ENCODE measurements at regions not wholly inside any gene's neighbourhood (a gene's known extent, or its start where the extent isn't known, plus 50 kb on each side); places are given as distances from the start of the nearest gene placed in this dataset.

DNA sequence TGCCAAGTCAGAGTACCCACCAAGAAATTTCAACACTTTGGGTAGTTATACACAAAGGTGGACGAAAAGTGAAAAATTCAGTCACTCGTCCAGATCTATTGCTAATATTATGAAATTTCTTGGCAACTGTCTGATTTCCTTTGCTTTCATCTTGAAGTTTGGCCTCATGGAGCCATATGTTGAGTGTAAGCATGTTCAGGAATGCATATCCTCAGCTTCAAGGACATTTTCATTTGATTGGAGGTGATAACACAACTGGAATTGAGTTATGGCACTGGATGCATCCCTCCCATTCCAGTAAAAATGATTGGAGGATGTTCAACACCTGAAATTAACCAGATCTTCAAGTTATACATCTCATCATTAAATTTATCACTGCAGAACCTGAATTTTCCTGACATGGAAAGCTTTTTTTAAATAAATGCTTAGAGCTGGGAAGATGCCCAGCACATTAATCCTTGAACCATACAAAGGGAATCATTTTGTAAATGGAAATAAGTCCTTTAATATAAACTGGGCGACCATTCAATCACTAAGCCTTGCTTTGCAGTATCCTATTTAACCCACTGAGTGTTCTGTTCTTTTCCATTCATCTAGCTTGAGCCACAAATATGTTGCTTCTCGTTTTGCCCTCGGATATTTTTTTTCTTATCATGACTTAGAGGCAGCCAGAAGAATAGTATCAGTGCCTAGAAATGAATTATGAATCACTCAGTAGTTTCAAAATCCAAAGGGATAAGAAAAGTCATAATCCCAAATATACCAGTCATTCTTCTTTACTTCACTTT, 273.7 kb upstream of the PIK3R1 start:
- no CpG with 5 or more reads among the region's 5 CpGs for WGBS (ENCODE audit: insufficient coverage)
- Mint-ChIP-seq H3K4me1 (no peaks in the 10 kb centered on the region), H3K4me3 (no peak overlapping the region), H3K9me3 (ENCODE audit: insufficient read depth) (no peaks in the 10 kb centered on the region), H3K27me3 (no peaks in the 10 kb centered on the region), H3K27ac (no peak overlapping the region)
- Histone ChIP-seq H3K9ac (ENCODE audit: low read length) (no peak overlapping the region), H2AFZ (ENCODE audit: insufficient read depth, low read depth, low read length, poor library complexity, severe bottlenecking) (no peak overlapping the region), H3K27ac (ENCODE audit: low read length in 2 of 2) (no peak overlapping the region), H3K4me3 (ENCODE audit: control extremely low read depth in 1 of 5, extremely low read depth in 1 of 5, insufficient read depth in 1 of 5, low read depth in 2 of 5, low read length in 4 of 5) (no peak overlapping the region), H3K9me3 (ENCODE audit: control extremely low read depth in 1 of 3, control insufficient read depth in 2 of 3, insufficient read depth in 1 of 3, low read length in 2 of 3) (no peaks in the 10 kb centered on the region), H3K36me3 (replicated peaks in 1 of 2; ENCODE audit: control extremely low read depth in 1 of 2, control insufficient read depth in 1 of 2, extremely low read depth in 1 of 2, insufficient read depth in 2 of 2, low read length in 1 of 2) (no peaks in the 10 kb centered on the region), H3K4me1 (ENCODE audit: control insufficient read depth in 2 of 2, insufficient read depth in 2 of 2, low read length in 2 of 2) (no peaks in the 10 kb centered on the region), H3K4me2 (replicated peaks; ENCODE audit: low read depth, low read length, poor library complexity, severe bottlenecking) (no peak overlapping the region), H3K27me3 (replicated peaks in 1 of 4; ENCODE audit: control extremely low read depth in 1 of 4, control insufficient read depth in 3 of 4, insufficient read depth in 4 of 4, low read length in 3 of 4) (no peaks in the 10 kb centered on the region), H4K20me1 (ENCODE audit: control insufficient read depth, insufficient read depth, low read length, poor library complexity, severe bottlenecking) (no peaks in the 10 kb centered on the region), H3K79me2 (ENCODE audit: control insufficient read depth, insufficient read depth, low read length) (no peaks in the 10 kb centered on the region)
- TF ChIP-seq, protein P1, sequence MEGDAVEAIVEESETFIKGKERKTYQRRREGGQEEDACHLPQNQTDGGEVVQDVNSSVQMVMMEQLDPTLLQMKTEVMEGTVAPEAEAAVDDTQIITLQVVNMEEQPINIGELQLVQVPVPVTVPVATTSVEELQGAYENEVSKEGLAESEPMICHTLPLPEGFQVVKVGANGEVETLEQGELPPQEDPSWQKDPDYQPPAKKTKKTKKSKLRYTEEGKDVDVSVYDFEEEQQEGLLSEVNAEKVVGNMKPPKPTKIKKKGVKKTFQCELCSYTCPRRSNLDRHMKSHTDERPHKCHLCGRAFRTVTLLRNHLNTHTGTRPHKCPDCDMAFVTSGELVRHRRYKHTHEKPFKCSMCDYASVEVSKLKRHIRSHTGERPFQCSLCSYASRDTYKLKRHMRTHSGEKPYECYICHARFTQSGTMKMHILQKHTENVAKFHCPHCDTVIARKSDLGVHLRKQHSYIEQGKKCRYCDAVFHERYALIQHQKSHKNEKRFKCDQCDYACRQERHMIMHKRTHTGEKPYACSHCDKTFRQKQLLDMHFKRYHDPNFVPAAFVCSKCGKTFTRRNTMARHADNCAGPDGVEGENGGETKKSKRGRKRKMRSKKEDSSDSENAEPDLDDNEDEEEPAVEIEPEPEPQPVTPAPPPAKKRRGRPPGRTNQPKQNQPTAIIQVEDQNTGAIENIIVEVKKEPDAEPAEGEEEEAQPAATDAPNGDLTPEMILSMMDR (IDR thresholded peaks at IDR 0.05): no peak
- TF ChIP-seq EZH2 (IDR thresholded peaks at IDR 0.05; ENCODE audit: borderline replicate concordance, insufficient read depth, low read depth, low read length, poor library complexity, severe bottlenecking): no peak
- ChIA-PET POLR2A (no interaction called here), CTCF (no interaction called here)
- DNase-seq (no peak), ATAC-seq (ENCODE audit: low read depth) (no peak)
- intact Hi-C loops (cut with micrococcal nuclease): no loop called here

DNA sequence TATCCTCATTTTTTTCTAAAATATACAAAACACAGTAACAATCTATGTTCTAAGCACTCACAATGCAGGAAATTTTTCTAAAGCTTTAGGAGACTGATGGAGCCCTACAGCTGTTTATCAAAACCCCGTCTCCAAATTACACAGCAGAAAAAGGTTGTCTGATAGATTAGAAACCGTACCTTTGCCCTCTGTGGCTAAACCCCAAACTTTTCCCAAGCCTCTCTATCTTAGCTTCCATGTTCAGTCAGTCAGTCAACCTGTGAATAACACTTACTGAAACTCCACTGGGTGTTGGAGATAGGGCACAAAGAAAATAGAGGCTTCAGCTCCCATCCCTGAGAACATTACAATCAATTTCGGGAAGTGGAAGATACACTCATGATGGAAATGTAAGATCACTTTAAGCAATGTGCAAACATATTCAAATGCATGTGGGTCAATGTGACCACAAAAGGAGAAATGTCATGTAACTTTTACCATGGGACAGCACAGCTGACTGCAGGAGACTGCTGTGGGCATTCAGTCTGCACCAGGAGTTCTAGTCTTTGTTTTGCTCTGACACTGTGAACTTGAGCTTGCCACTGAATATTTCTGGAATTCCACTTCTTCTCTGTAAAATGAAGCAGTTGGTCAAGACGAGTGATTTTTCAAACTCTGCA, 279.5 kb upstream of the PIK3R1 start:
- Mint-ChIP-seq H3K27ac (no peak overlapping the region), H3K27me3 (no peaks in the 10 kb centered on the region), H3K4me3 (no peak overlapping the region), H3K4me1 (no peaks in the 10 kb centered on the region), H3K9me3 (ENCODE audit: insufficient read depth) (no peaks in the 10 kb centered on the region)
- H3K4me3 ChIP-seq (ENCODE audit: control extremely low read depth in 1 of 5, extremely low read depth in 1 of 5, insufficient read depth in 1 of 5, low read depth in 2 of 5, low read length in 4 of 5): no peak overlapping the region
- intact Hi-C loops (cut with micrococcal nuclease): no loop called here
- H3K36me3 ChIP-seq (replicated peaks in 1 of 2; ENCODE audit: control extremely low read depth in 1 of 2, control insufficient read depth in 1 of 2, extremely low read depth in 1 of 2, insufficient read depth in 2 of 2, low read length in 1 of 2): no peaks in the 10 kb centered on the region
- H3K27me3 ChIP-seq (replicated peaks in 1 of 4; ENCODE audit: control extremely low read depth in 1 of 4, control insufficient read depth in 3 of 4, insufficient read depth in 4 of 4, low read length in 3 of 4): no peaks in the 10 kb centered on the region
- WGBS (ENCODE audit: insufficient coverage): no CpG with 5 or more reads among the region's 4 CpGs
- H2AFZ ChIP-seq (ENCODE audit: insufficient read depth, low read depth, low read length, poor library complexity, severe bottlenecking): no peak overlapping the region
- H3K4me1 ChIP-seq (ENCODE audit: control insufficient read depth in 2 of 2, insufficient read depth in 2 of 2, low read length in 2 of 2): no peaks in the 10 kb centered on the region
- no peak overlapping the region for H3K4me2 ChIP-seq (replicated peaks; ENCODE audit: low read depth, low read length, poor library complexity, severe bottlenecking)
- TF ChIP-seq, protein P1 (IDR thresholded peaks at IDR 0.05): no peak
- no peak for TF ChIP-seq EZH2 (IDR thresholded peaks at IDR 0.05; ENCODE audit: borderline replicate concordance, insufficient read depth, low read depth, low read length, poor library complexity, severe bottlenecking)
- ChIA-PET POLR2A (no interaction called here), CTCF (no interaction called here)
- H3K9ac ChIP-seq (ENCODE audit: low read length): no peak overlapping the region
- ATAC-seq (ENCODE audit: low read depth) (no peak), DNase-seq (no peak)
- no peaks in the 10 kb centered on the region for H3K79me2 ChIP-seq (ENCODE audit: control insufficient read depth, insufficient read depth, low read length)
- no peaks in the 10 kb centered on the region for H3K9me3 ChIP-seq (ENCODE audit: control extremely low read depth in 1 of 3, control insufficient read depth in 2 of 3, insufficient read depth in 1 of 3, low read length in 2 of 3)
- H4K20me1 ChIP-seq (ENCODE audit: control insufficient read depth, insufficient read depth, low read length, poor library complexity, severe bottlenecking): no peaks in the 10 kb centered on the region
- H3K27ac ChIP-seq (ENCODE audit: low read length in 2 of 2): no peak overlapping the region

All from B cell (primary cell).